SK-N-SH (cell line): ENCODE measurements at regions not wholly inside any gene's neighbourhood (a gene's known extent, or its start where the extent isn't known, plus 50 kb on each side); places are given as distances from the start of the nearest gene placed in this dataset.
A peak's percentile ranks its signal among the peaks of the same experiment; 100 is the strongest.

Experiments
- CTCF ChIA-PET: fragments of 300-600, 350-600 bp; formaldehyde crosslinking; extraction: SDS; loops from one replicate; lab custom pipeline; 2021; lab: Yijun Ruan, JAX
- POLR2A ChIA-PET: fragments of 350-600 bp; sonication (Branson Sonifier 250); formaldehyde crosslinking; extraction: SDS; loops from one replicate; lab custom pipeline; 2020; ENCODE audit warnings: antibody characterized with exemption, inconsistent platforms; lab: Yijun Ruan, JAX
- DNase-seq: peaks from one replicate; pipeline ENCODE4 v3.0.0; 2012
- H2AFZ ChIP-seq: fragments of 200-600 bp; sonication (generic); 2 replicates; pipeline ENCODE4 v1.8.1; 2016; ENCODE audit warnings: antibody characterized with exemption, mild to moderate bottlenecking, low read depth
- H3F3A ChIP-seq: fragments of 200-600 bp; sonication (generic); replicated peaks from 2 replicates; pipeline ENCODE3; 2016; ENCODE audit warnings: antibody characterized with exemption, mild to moderate bottlenecking; ENCODE audit not compliant: insufficient read depth
- H3K27ac ChIP-seq, 2 experiments: fragments of 200-500 bp in 1 of 2; fragments of 200-600 bp in 1 of 2; sonication (Bioruptor generic) in 1 of 2; sonication (generic), shearing (Covaris generic) in 1 of 2; 2 replicates each; pipeline versions ENCODE4 v1.5.1 to v1.6.1; 2014 to 2016; ENCODE audit warnings: low read depth in 2 of 2, inconsistent platforms in 1 of 2, low read length in 1 of 2, mild to moderate bottlenecking in 1 of 2, mixed read lengths in 1 of 2
- H3K27me3 ChIP-seq: fragments of 200-600 bp; sonication (generic), shearing (Covaris generic); 2 replicates; pipeline ENCODE4 v1.6.1; 2016; ENCODE audit warnings: mixed run types; ENCODE audit not compliant: insufficient read depth
- H3K36me3 ChIP-seq, 2 experiments: fragments of 200-500 bp in 1 of 2; fragments of 200-600 bp in 1 of 2; sonication (Bioruptor generic) in 1 of 2; sonication (generic) in 1 of 2; replicated peaks in 1 of 2; 2 replicates each; pipeline versions ENCODE3 to v1.5.1; 2014 to 2016; ENCODE audit warnings: low read length in 1 of 2, mild to moderate bottlenecking in 1 of 2; ENCODE audit not compliant: insufficient read depth in 2 of 2, control insufficient read depth in 1 of 2
- H3K4me1 ChIP-seq, 2 experiments: fragments of 200-500 bp in 1 of 2; fragments of 200-600 bp in 1 of 2; sonication (Bioruptor generic) in 1 of 2; sonication (generic), shearing (Covaris generic) in 1 of 2; 2 replicates each; pipeline versions ENCODE4 v1.5.1 to v1.6.1; 2014 to 2016; ENCODE audit warnings: low read depth in 1 of 2, low read length in 1 of 2, mixed run types in 1 of 2; ENCODE audit not compliant: insufficient read depth in 2 of 2, control insufficient read depth in 1 of 2
- H3K4me2 ChIP-seq: fragments of 200-600 bp; sonication (generic), shearing (Covaris generic); 2 replicates; pipeline ENCODE4 v1.6.1; 2017; ENCODE audit warnings: mixed run types
- H3K4me3 ChIP-seq, 2 experiments: fragments of 200-500 bp in 1 of 2; fragments of 200-600 bp in 1 of 2; sonication (Bioruptor generic) in 1 of 2; sonication (generic), shearing (Covaris generic) in 1 of 2; 2 replicates each; pipeline versions ENCODE4 v1.5.1 to v1.8.1; 2014 to 2016; ENCODE audit warnings: low read depth in 2 of 2, inconsistent platforms in 1 of 2, low read length in 1 of 2, mild to moderate bottlenecking in 1 of 2, mixed read lengths in 1 of 2, moderate library complexity in 1 of 2
- H3K79me2 ChIP-seq: fragments of 200-600 bp; sonication (generic); 2 replicates; pipeline ENCODE4 v1.8.1; 2017; ENCODE audit warnings: mild to moderate bottlenecking; ENCODE audit not compliant: insufficient read depth
- H3K9ac ChIP-seq: fragments of 200-600 bp; sonication (generic); 2 replicates; pipeline ENCODE4 v1.6.1; 2017; ENCODE audit warnings: mixed run types
- H3K9me2 ChIP-seq: fragments of 200-600 bp; sonication (generic); 2 replicates; pipeline ENCODE4 v1.6.1; 2017; ENCODE audit warnings: mixed run types
- H3K9me3 ChIP-seq: fragments of 200-600 bp; sonication (generic); 2 replicates; pipeline ENCODE4 v1.6.1; 2017; ENCODE audit warnings: mixed run types, mild to moderate bottlenecking, moderate library complexity
- H4K20me1 ChIP-seq: fragments of 200-600 bp; sonication (generic); 2 replicates; pipeline ENCODE4 v1.6.1; 2017; ENCODE audit warnings: mild to moderate bottlenecking, mixed run types; ENCODE audit not compliant: insufficient read depth
- EP300 ChIP-seq, 2 experiments: IDR thresholded peaks; 2 replicates each; pipeline versions ENCODE4 v1.4.0 to v1.6.1; 2012; ENCODE audit warnings: borderline replicate concordance in 1 of 2, low read depth in 1 of 2, low read length in 1 of 2
- FOSL2 ChIP-seq: IDR thresholded peaks from 2 replicates; pipeline ENCODE4 v1.4.0; 2012; ENCODE audit warnings: low read depth, mild to moderate bottlenecking, moderate library complexity, borderline replicate concordance
- FOXJ3 ChIP-seq: sonication (generic); formaldehyde crosslinking; IDR thresholded peaks from 2 replicates; pipeline ENCODE4 v1.5.1; 2020; ENCODE audit warnings: mild to moderate bottlenecking, missing genetic modification reagents
- FOXM1 ChIP-seq: IDR thresholded peaks from 2 replicates; pipeline ENCODE4 v1.4.0; 2012; ENCODE audit warnings: low read depth, mild to moderate bottlenecking
- GATA2 ChIP-seq: sonication (generic); formaldehyde crosslinking; IDR thresholded peaks from 2 replicates; pipeline ENCODE4 v1.5.0; 2020; ENCODE audit warnings: mild to moderate bottlenecking, missing genetic modification reagents
- IRF3 ChIP-seq: fragments of 150-350 bp; IDR thresholded peaks from 2 replicates; pipeline ENCODE4 v1.6.1; 2016; ENCODE audit warnings: mild to moderate bottlenecking, low read depth, low read length
- JUND ChIP-seq: IDR thresholded peaks from 2 replicates; pipeline ENCODE4 v1.4.0; 2012
- MXI1 ChIP-seq: IDR thresholded peaks from 2 replicates; pipeline ENCODE4 v1.6.1; 2012; ENCODE audit warnings: mild to moderate bottlenecking, low read depth, low read length, improper control_type of control experiment
- NRF1 ChIP-seq: IDR thresholded peaks from 2 replicates; pipeline ENCODE4 v1.6.1; 2012; ENCODE audit warnings: low read depth, mild to moderate bottlenecking, low read length
- PBX3 ChIP-seq: IDR thresholded peaks from 2 replicates; pipeline ENCODE4; 2012
- POLR2AphosphoS5 ChIP-seq: IDR thresholded peaks from 2 replicates; pipeline ENCODE4 v1.6.1; 2012; ENCODE audit warnings: low read depth, low read length
- RAD21 ChIP-seq: IDR thresholded peaks from 2 replicates; pipeline ENCODE4 v1.6.1; 2012; ENCODE audit warnings: mild to moderate bottlenecking, low read length
- RCOR1 ChIP-seq: fragments of 150-350 bp; IDR thresholded peaks from 2 replicates; pipeline ENCODE4 v1.6.1; 2017; ENCODE audit warnings: antibody characterized with exemption, low read length
- REST ChIP-seq: IDR thresholded peaks from 2 replicates; pipeline ENCODE4 v1.6.1; 2012; ENCODE audit warnings: mild to moderate bottlenecking, low read depth, low read length, moderate library complexity
- TAF1 ChIP-seq: IDR thresholded peaks from 2 replicates; pipeline ENCODE4 v1.6.1; 2012; ENCODE audit warnings: low read depth, mild to moderate bottlenecking, low read length, moderate library complexity, borderline replicate concordance
- TCF12 ChIP-seq: IDR thresholded peaks from 2 replicates; pipeline ENCODE4 v1.4.0; 2012
- TEAD4 ChIP-seq: IDR thresholded peaks from 2 replicates; pipeline ENCODE4 v1.4.0; 2012; ENCODE audit warnings: mild to moderate bottlenecking, borderline replicate concordance; ENCODE audit not compliant: insufficient read depth
- USF1 ChIP-seq: IDR thresholded peaks from 2 replicates; pipeline ENCODE4 v1.4.0; 2012; ENCODE audit warnings: low read depth, borderline replicate concordance
- ZBTB33 ChIP-seq: IDR thresholded peaks from 2 replicates; pipeline ENCODE4 v1.4.0; 2012; ENCODE audit warnings: low read depth, borderline replicate concordance
- WGBS: methylation state at CpG from one replicate; pipeline ENCODE4 v1.1.6; 2017; ENCODE audit warnings: low lambda C conversion rate; 5-methylcytosine and 5-hydroxymethylcytosine counted together

- peak; percentile 63 for DNase-seq
- Histone ChIP-seq H3K79me2 (no peaks in the 10 kb centered on the region), H3K27me3 (no peaks in the 10 kb centered on the region), H3K4me3 (peak overlapping the region; percentile 37 to 39), H3F3A (no peaks in the 10 kb centered on the region), H2AFZ (peak overlapping the region; percentile 18; the same call in 1 of the 2 replicates), H3K9me2 (no peaks in the 10 kb centered on the region), H3K36me3 (no peaks in the 10 kb centered on the region), H3K9me3 (no peaks in the 10 kb centered on the region)
- TF ChIP-seq REST (no peak), TEAD4 (no peak), EP300 (IDR thresholded peaks at IDR 0.05; ENCODE audit: borderline replicate concordance in 1 of 2, low read depth in 1 of 2, low read length in 1 of 2) (no peak), NRF1 (peak; percentile 61), ZBTB33 (no peak), JUND (no peak), MXI1 (peak; percentile 57; the same call in 1 of the 2 replicates)
- TF ChIP-seq, all 33 proteins: peak for 2
- 4% methylated on average over 21 of the region's 33 CpGs for WGBS
- Histone ChIP-seq H3K4me1 (peaks cover 0 to 6% of the 10 kb centered on the region in 2 experiments; a peak in 1 of 4 replicates), H3K27ac (no peak overlapping the region), H4K20me1 (no peaks in the 10 kb centered on the region), H3K4me2 (peak overlapping the region; percentile 66), H3K9ac (no peak overlapping the region)
- ChIA-PET POLR2A (no interaction called here), CTCF (interaction anchor here (1.0 kb wide), 1 partner anchor 14 kb away, joined by 4 read pairs; no protein-coding TSS in a partner anchor)
These were observed 2336.1 kb downstream of the TP53TG3F start for GRCh38 chr16:35795361-35796029.

GRCh38 chr16:35797811-35798210, 2338.4 kb downstream of the TP53TG3F start:
- Histone ChIP-seq H4K20me1 (no peaks in the 10 kb centered on the region), H3K4me1 (peaks cover 0 to 6% of the 10 kb centered on the region in 2 experiments; a peak in 1 of 4 replicates), H3K27ac (no peak overlapping the region), H2AFZ (no peak overlapping the region), H3K4me2 (no peak overlapping the region), H3K36me3 (no peaks in the 10 kb centered on the region), H3K9me3 (no peaks in the 10 kb centered on the region), H3F3A (no peaks in the 10 kb centered on the region), H3K9me2 (no peaks in the 10 kb centered on the region), H3K27me3 (no peaks in the 10 kb centered on the region), H3K4me3 (no peak overlapping the region), H3K9ac (no peak overlapping the region), H3K79me2 (no peaks in the 10 kb centered on the region)
- CTCF ChIA-PET: no interaction called here
- no peak for DNase-seq
- WGBS: 9% methylated on average over 3 of the region's 3 CpGs
- POLR2A ChIA-PET: no interaction called here
- no peak for TF ChIP-seq FOXJ3
- no peak for TF ChIP-seq FOXM1
- no peak for TF ChIP-seq EP300 (IDR thresholded peaks at IDR 0.05; ENCODE audit: borderline replicate concordance in 1 of 2, low read depth in 1 of 2, low read length in 1 of 2)
- no peak for TF ChIP-seq RCOR1
- no peak for TF ChIP-seq TCF12
- TF ChIP-seq MXI1: no peak
- TF ChIP-seq GATA2 (CRISPR knock-in tag): no peak
- no peak for TF ChIP-seq PBX3
- TF ChIP-seq FOSL2: no peak
- no peak for TF ChIP-seq IRF3
- TF ChIP-seq POLR2AphosphoS5: no peak
- no peak for TF ChIP-seq TAF1
- TF ChIP-seq RAD21: no peak
- no peak for TF ChIP-seq USF1
